Heart right ventricle (tissue), 16 donors: ENCODE measurements at regions not wholly inside any gene's neighbourhood (a gene's known extent, or its start where the extent isn't known, plus 50 kb on each side); places are given as distances from the start of the nearest gene placed in this dataset.
A peak's percentile ranks its signal among the peaks of the same experiment; 100 is the strongest.
"Not testable (repeated sequence)": the region's sequence is repeated elsewhere in the genome, so short reads cannot be mapped to it uniquely, and the experiment has no call there.

Experiments used
- ATAC-seq, 8 donors: fragments of 200-7000 bp; cut with Tn5 transposase; one replicate each; pipeline ENCODE4 v1.9.1; 2020; ENCODE audit warnings: mild to moderate bottlenecking in 8 of 8, moderate library complexity in 8 of 8, moderate number of reproducible peaks in 1 of 8
- DNase-seq, 2 donors: peaks; one replicate each; pipeline ENCODE4 v3.0.0-alpha.2; 2020
- H3K27ac ChIP-seq, 10 donors: fragments of 200-600 bp; sonication (generic) in 2 of 10; one replicate each; pipeline versions ENCODE4 v1.5.0 to v1.8.0; 2020 to 2022; ENCODE audit warnings: mild to moderate bottlenecking in 3 of 10
- H3K27me3 ChIP-seq, 7 donors: fragments of 200-600 bp; one replicate each; pipeline ENCODE4 v1.8.0; 2021 to 2022; ENCODE audit warnings: mild to moderate bottlenecking in 2 of 7
- H3K36me3 ChIP-seq, 9 donors: fragments of 200-600 bp; sonication (generic) in 1 of 9; one replicate each; pipeline versions ENCODE4 v1.5.0 to v1.8.0; 2020 to 2022; ENCODE audit warnings: mild to moderate bottlenecking in 2 of 9
- H3K4me1 ChIP-seq, 9 donors: fragments of 200-600 bp; sonication (generic) in 1 of 9; one replicate each; pipeline versions ENCODE4 v1.5.0 to v1.8.0; 2020 to 2022; ENCODE audit warnings: mild to moderate bottlenecking in 4 of 9
- H3K4me3 ChIP-seq, 10 donors: fragments of 200-600 bp; sonication (generic) in 2 of 10; one replicate each; pipeline versions ENCODE4 v1.5.0 to v1.8.0; 2020 to 2022; ENCODE audit warnings: mild to moderate bottlenecking in 7 of 10, moderate library complexity in 2 of 10
- H3K9me3 ChIP-seq, 11 donors: fragments of 200-600 bp in 10 of 11; sonication (generic) in 2 of 11; one replicate each; pipeline versions ENCODE4 v1.5.0 to v1.8.0; 2013 to 2022; ENCODE audit warnings: mild to moderate bottlenecking in 2 of 11, control low read depth in 1 of 11, moderate library complexity in 1 of 11
- WGBS, 2 donors: extraction: QIAGEN DNeasy Blood & Tissue Kit; methylation state at CpG; one replicate each; pipeline ENCODE4 v1.1.7; 2013; ENCODE audit warnings: inconsistent platforms in 1 of 2; 5-methylcytosine and 5-hydroxymethylcytosine counted together
- intact Hi-C, 10 donors: fragments of 100-400 bp; cut with DNase I; formaldehyde crosslinking; loops; one replicate each; pipeline versions ENCODE4 v1.11.1 to v1.14.2; 2022
- TF ChIP-seq, protein P1 (sequence below), 9 donors: fragments of 200-600 bp; sonication (generic) in 2 of 9; IDR thresholded peaks; one replicate each; pipeline versions ENCODE4 v1.5.0 to v1.8.0; 2021 to 2022; ENCODE audit warnings: antibody characterized with exemption in 9 of 9, mild to moderate bottlenecking in 5 of 9, moderate library complexity in 1 of 9
- donor health status: Arrhythmogenic right ventricular cardiomyopathy.
- donor health status: ischemic (EF 13 %, LVEDD 7.1; RV severe dilation, severe dysfunction).
- donor health status: healthy with polysubstance abuse.
- donor health status: DM: no; HTN: yes; CAD: no.
- donor health status: DM: no; HTN: no; CAD: no.
- donor health status: ischemic (EF 25% LVEDD 6.9; RV normal size, moderate dysfunction).
- donor health status: ischemic (EF 25% LVEDD 5.7; RV mildly dilated, moderate dysfunction).
- donor health status: healthy.
- donor health status: DM: yes; HTN: yes; CAD: no.
- donor health status: Ischemic cardiomyopathy.
- donor health status: ischemic (EF 35%, LVEDD 5.7; RV mildly dilated, moderate dysfunction).
- donor health status: nonischemic (EF 11% LVEDD 7.7; RV severe dilation, severe dysfunction).
- donor health status: DM: yes; HTN: yes; CAD: no.
- donor health status: PGD.
- donor health status: ischemic (EF 29% LVEDD 5.4; RV normal size, mild dysfunction).
- donor health status: nonischemic (EF 23%, LVEDD 6.1; RV moderate dilation, normal function).

DNA sequence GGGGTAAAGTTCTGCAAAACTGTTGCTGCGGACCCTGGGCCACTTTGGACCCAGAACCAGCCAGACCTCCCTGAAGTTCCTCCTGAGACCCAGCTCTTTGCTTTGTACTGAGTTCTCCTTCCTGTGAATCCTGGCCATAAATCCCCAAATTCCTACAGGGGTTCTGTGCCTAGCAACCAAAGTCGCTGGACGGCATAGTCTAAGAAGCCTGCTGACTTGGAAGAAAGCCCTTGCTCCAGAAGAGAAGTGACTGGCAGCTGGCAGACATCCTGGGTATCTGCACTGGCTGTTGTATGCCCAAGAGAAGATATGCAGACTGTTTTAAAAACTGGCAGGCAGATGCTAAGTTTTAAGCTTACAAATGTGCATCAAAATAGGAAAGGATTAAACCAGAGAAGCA is 99.9 kb upstream of the SLC24A4 start:
- ATAC-seq = peak in 4 of 8 donors; percentile 38 to 69 (median 56)
- H3K9me3 ChIP-seq = no peaks in the 10 kb centered on the region
- WGBS, 2 donors = 33 to 35% methylated on average over 3 of the region's 3 CpGs

GRCh38 chr14:92224358-92224954 is 98.5 kb upstream of the SLC24A4 start:
- Histone ChIP-seq H3K9me3 (no peaks in the 10 kb centered on the region), H3K27ac (no peak overlapping the region), H3K36me3 (no peaks in the 10 kb centered on the region), H3K27me3 (peaks cover 0 to 3% (median 0%) of the 10 kb centered on the region in 7 donors), H3K4me1 (peaks cover 0 to 8% (median 0%) of the 10 kb centered on the region in 9 donors), H3K4me3 (no peak overlapping the region)
- TF ChIP-seq, protein P1, sequence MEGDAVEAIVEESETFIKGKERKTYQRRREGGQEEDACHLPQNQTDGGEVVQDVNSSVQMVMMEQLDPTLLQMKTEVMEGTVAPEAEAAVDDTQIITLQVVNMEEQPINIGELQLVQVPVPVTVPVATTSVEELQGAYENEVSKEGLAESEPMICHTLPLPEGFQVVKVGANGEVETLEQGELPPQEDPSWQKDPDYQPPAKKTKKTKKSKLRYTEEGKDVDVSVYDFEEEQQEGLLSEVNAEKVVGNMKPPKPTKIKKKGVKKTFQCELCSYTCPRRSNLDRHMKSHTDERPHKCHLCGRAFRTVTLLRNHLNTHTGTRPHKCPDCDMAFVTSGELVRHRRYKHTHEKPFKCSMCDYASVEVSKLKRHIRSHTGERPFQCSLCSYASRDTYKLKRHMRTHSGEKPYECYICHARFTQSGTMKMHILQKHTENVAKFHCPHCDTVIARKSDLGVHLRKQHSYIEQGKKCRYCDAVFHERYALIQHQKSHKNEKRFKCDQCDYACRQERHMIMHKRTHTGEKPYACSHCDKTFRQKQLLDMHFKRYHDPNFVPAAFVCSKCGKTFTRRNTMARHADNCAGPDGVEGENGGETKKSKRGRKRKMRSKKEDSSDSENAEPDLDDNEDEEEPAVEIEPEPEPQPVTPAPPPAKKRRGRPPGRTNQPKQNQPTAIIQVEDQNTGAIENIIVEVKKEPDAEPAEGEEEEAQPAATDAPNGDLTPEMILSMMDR (IDR thresholded peaks at IDR 0.05) = no peak
- DNase-seq (no peak), ATAC-seq (no peak)
- intact Hi-C loops = no loop called here
- WGBS, 2 donors = 79% methylated on average over 10 of the region's 10 CpGs

More for the DNA sequence above, 99.9 kb upstream of the SLC24A4 start:
- H3K27me3 ChIP-seq = peaks cover 0 to 3% (median 0%) of the 10 kb centered on the region in 7 donors
- TF ChIP-seq, protein P1 (IDR thresholded peaks at IDR 0.05) = no peak
- DNase-seq = no peak
- no peak overlapping the region for H3K27ac ChIP-seq
- no peak overlapping the region for H3K4me3 ChIP-seq
- intact Hi-C loops = no loop called here
- peaks cover 0 to 8% (median 0%) of the 10 kb centered on the region in 9 donors for H3K4me1 ChIP-seq
- no peaks in the 10 kb centered on the region for H3K36me3 ChIP-seq

GRCh38 chr14:92225731-92226130 is 97.2 kb upstream of the SLC24A4 start:
- peaks cover 0 to 3% (median 0%) of the 10 kb centered on the region in 7 donors for H3K27me3 ChIP-seq
- peaks cover 0 to 8% (median 0%) of the 10 kb centered on the region in 9 donors for H3K4me1 ChIP-seq
- H3K9me3 ChIP-seq = no peaks in the 10 kb centered on the region
- 65 to 74% methylated on average over 2 of the region's 2 CpGs for WGBS, 2 donors
- TF ChIP-seq, protein P1 (IDR thresholded peaks at IDR 0.05) = no peak
- no peak for ATAC-seq
- H3K27ac ChIP-seq = no peak overlapping the region
- intact Hi-C loops = no loop called here
- H3K36me3 ChIP-seq = no peaks in the 10 kb centered on the region
- no peak overlapping the region for H3K4me3 ChIP-seq
- no peak for DNase-seq

DNA sequence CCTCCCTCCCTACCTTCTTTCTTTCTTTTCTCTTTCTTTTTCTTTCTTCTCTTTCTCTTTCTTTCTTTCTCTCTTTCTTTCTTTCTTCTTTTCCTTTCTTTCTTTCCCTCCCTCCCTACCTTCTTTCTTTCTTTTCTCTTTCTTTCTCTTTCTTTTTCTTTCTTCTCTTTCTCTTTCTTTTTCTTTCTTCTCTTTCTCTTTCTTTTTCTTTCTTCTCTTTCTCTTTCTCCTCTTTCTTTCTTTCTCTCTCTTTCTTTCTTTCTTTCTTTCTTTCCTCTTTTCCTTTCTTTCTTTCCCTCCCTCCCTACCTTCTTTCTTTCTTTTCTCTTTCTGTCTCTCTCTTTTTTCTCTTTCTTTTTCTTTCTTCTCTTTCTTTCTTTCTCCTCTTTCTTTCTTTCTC is 96.8 kb upstream of the SLC24A4 start:
- H3K4me1 ChIP-seq, H3K4me3 ChIP-seq, H3K27ac ChIP-seq, DNase-seq, ATAC-seq, intact Hi-C loops, H3K27me3 ChIP-seq, H3K36me3 ChIP-seq, H3K9me3 ChIP-seq: not testable (repeated sequence)

- DNase-seq (no peak), ATAC-seq (no peak)
- Histone ChIP-seq H3K27me3 (peaks cover 0 to 7% (median 0%) of the 10 kb centered on the region in 7 donors), H3K27ac (no peak overlapping the region), H3K4me3 (no peak overlapping the region), H3K36me3 (no peaks in the 10 kb centered on the region), H3K4me1 (peaks cover 0 to 2% (median 0%) of the 10 kb centered on the region in 9 donors), H3K9me3 (peaks cover 0 to 22% (median 0%) of the 10 kb centered on the region in 11 donors)
- intact Hi-C loops = no loop called here
- WGBS, 2 donors = 75 to 76% methylated on average over 9 of the region's 9 CpGs
- TF ChIP-seq, protein P1 (IDR thresholded peaks at IDR 0.05) = no peak
These were observed 86.6 kb upstream of the SLC24A4 start for GRCh38 chr14:92236243-92236900.
